ENCODE measurements at regions not wholly inside any gene's neighbourhood (a gene's known extent, or its start where the extent isn't known, plus 50 kb on each side); places are given as distances from the start of the nearest gene placed in this dataset.

DNA sequence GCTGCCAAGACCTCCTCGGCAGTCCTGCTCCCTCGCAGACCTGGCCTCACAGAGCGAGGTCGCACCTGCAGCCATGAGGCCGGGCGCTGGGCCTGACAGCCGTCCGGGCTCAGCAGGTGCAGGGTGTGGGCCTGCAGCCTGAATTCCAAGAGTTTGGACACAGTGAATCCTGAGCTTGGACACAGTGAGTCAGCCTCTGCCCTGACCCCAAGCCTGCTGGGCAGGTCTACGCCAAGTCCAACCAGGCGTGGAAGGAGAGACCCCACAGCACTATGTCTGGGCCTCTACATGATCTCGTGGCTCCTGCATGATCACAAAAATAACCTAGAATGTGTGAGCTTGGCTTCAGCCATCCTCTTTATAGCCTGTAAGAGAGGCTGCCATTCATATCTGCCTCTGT is 121.0 kb downstream of the C16orf95 start:
- no peak overlapping the region for H3K27ac Mint-ChIP-seq (ENCODE audit: unreplicated experiment)

DNA sequence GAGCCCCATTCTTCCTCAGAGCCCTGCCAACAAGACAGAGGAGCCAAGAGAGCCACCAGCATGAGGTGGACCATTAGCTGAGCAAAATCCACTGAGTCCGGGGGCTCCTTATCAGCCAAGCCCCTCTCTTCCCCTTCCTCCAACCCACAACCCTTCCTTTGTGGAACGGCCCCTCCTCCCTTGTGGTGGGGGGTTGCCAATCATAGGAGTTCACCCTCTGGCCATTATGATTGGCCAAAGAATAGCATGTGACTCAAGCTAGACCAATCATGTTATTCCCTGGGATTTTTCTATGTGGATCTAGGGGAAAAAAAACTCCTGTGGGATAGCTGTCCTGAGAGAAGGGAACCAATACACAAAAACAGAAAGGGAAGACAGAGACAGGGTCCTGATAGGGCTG is 120.5 kb downstream of the C16orf95 start:
- no peak overlapping the region for H3K4me3 Mint-ChIP-seq (ENCODE audit: unreplicated experiment)
- TF ChIP-seq, protein P1, sequence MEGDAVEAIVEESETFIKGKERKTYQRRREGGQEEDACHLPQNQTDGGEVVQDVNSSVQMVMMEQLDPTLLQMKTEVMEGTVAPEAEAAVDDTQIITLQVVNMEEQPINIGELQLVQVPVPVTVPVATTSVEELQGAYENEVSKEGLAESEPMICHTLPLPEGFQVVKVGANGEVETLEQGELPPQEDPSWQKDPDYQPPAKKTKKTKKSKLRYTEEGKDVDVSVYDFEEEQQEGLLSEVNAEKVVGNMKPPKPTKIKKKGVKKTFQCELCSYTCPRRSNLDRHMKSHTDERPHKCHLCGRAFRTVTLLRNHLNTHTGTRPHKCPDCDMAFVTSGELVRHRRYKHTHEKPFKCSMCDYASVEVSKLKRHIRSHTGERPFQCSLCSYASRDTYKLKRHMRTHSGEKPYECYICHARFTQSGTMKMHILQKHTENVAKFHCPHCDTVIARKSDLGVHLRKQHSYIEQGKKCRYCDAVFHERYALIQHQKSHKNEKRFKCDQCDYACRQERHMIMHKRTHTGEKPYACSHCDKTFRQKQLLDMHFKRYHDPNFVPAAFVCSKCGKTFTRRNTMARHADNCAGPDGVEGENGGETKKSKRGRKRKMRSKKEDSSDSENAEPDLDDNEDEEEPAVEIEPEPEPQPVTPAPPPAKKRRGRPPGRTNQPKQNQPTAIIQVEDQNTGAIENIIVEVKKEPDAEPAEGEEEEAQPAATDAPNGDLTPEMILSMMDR (IDR thresholded peaks at IDR 0.05; ENCODE audit: unreplicated experiment), result no peak
- DNase-seq (ENCODE audit: low spot score), result no peak
- no peaks in the 10 kb centered on the region for H3K9me3 Mint-ChIP-seq (ENCODE audit: unreplicated experiment)
- no peaks in the 10 kb centered on the region for H3K36me3 Mint-ChIP-seq (ENCODE audit: low read depth, unreplicated experiment)
- peaks cover 3% of the 10 kb centered on the region for H3K4me1 Mint-ChIP-seq (ENCODE audit: unreplicated experiment)
- H3K27me3 Mint-ChIP-seq (ENCODE audit: unreplicated experiment), result peaks cover 8% of the 10 kb centered on the region
- no peak overlapping the region for H3K27ac Mint-ChIP-seq (ENCODE audit: unreplicated experiment)

More for the DNA sequence above, 121.0 kb downstream of the C16orf95 start:
- H3K4me3 Mint-ChIP-seq (ENCODE audit: unreplicated experiment), result no peak overlapping the region
- DNase-seq (ENCODE audit: low spot score), result no peak
- TF ChIP-seq, protein P1 (IDR thresholded peaks at IDR 0.05; ENCODE audit: unreplicated experiment), result no peak
- H3K9me3 Mint-ChIP-seq (ENCODE audit: unreplicated experiment), result no peaks in the 10 kb centered on the region
- peaks cover 3% of the 10 kb centered on the region for H3K4me1 Mint-ChIP-seq (ENCODE audit: unreplicated experiment)
- no peaks in the 10 kb centered on the region for H3K36me3 Mint-ChIP-seq (ENCODE audit: low read depth, unreplicated experiment)
- peaks cover 8% of the 10 kb centered on the region for H3K27me3 Mint-ChIP-seq (ENCODE audit: unreplicated experiment)

DNA sequence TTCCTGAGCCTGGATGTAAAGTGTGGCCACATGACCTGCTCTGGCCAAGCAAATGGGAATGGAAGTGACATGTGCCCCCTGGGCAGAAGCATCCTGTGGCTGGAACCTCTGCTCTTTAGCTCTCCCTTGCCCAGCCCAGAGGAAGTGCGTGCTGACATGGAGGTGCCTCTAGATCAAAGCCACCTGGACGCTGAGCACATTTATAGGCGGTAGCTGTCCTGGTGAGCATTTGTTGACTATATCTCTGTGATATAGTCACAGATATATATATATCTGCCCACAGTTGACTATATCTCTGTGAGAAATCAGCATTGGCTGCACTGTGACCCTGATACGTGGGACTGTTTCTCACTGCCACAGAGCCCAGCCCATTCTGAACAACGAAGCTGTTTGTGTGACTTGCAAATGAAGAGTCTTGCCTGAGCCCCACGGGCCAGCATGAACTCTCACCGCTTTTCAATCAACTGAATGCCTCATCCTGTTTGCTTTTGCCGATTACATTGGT is 118.8 kb downstream of the C16orf95 start:
- Mint-ChIP-seq H3K27ac (ENCODE audit: unreplicated experiment) (no peak overlapping the region), H3K4me1 (ENCODE audit: unreplicated experiment) (peaks cover 3% of the 10 kb centered on the region), H3K9me3 (ENCODE audit: unreplicated experiment) (no peaks in the 10 kb centered on the region), H3K27me3 (ENCODE audit: unreplicated experiment) (peaks cover 8% of the 10 kb centered on the region), H3K36me3 (ENCODE audit: low read depth, unreplicated experiment) (no peaks in the 10 kb centered on the region), H3K4me3 (ENCODE audit: unreplicated experiment) (no peak overlapping the region)
- TF ChIP-seq, protein P1 (IDR thresholded peaks at IDR 0.05; ENCODE audit: unreplicated experiment), result no peak
- no peak for DNase-seq (ENCODE audit: low spot score)

GRCh38 chr16:87198881-87199280 is 118.3 kb downstream of the C16orf95 start:
- no peak overlapping the region for H3K4me3 Mint-ChIP-seq (ENCODE audit: unreplicated experiment)
- H3K9me3 Mint-ChIP-seq (ENCODE audit: unreplicated experiment), result no peaks in the 10 kb centered on the region
- peaks cover 3% of the 10 kb centered on the region for H3K4me1 Mint-ChIP-seq (ENCODE audit: unreplicated experiment)
- no peaks in the 10 kb centered on the region for H3K36me3 Mint-ChIP-seq (ENCODE audit: low read depth, unreplicated experiment)
- TF ChIP-seq, protein P1 (IDR thresholded peaks at IDR 0.05; ENCODE audit: unreplicated experiment), result no peak
- no peak for DNase-seq (ENCODE audit: low spot score)
- no peak overlapping the region for H3K27ac Mint-ChIP-seq (ENCODE audit: unreplicated experiment)
- H3K27me3 Mint-ChIP-seq (ENCODE audit: unreplicated experiment), result peaks cover 8% of the 10 kb centered on the region

GRCh38 chr16:87199379-87199778 is 117.8 kb downstream of the C16orf95 start:
- Mint-ChIP-seq H3K27me3 (ENCODE audit: unreplicated experiment) (peaks cover 11% of the 10 kb centered on the region), H3K27ac (ENCODE audit: unreplicated experiment) (no peak overlapping the region), H3K4me1 (ENCODE audit: unreplicated experiment) (peaks cover 3% of the 10 kb centered on the region), H3K9me3 (ENCODE audit: unreplicated experiment) (no peaks in the 10 kb centered on the region), H3K36me3 (ENCODE audit: low read depth, unreplicated experiment) (no peaks in the 10 kb centered on the region), H3K4me3 (ENCODE audit: unreplicated experiment) (no peak overlapping the region)
- TF ChIP-seq, protein P1 (IDR thresholded peaks at IDR 0.05; ENCODE audit: unreplicated experiment), result no peak
- DNase-seq (ENCODE audit: low spot score), result no peak

Data from endothelial cell (in vitro differentiated cells).